Activated naive CD4-positive, alpha-beta T cell treated with Interleukin-2 at 50 U/mL for 16 hours (primary cell): ENCODE measurements at regions not wholly inside any gene's neighbourhood (a gene's known extent, or its start where the extent isn't known, plus 50 kb on each side); places are given as distances from the start of the nearest gene placed in this dataset.
A peak's percentile ranks its signal among the peaks of the same experiment; 100 is the strongest.
"Not testable (repeated sequence)": the region's sequence is repeated elsewhere in the genome, so short reads cannot be mapped to it uniquely, and the experiment has no call there.

Source experiments
- DNase-seq: peaks from one replicate; pipeline ENCODE4 v3.0.0-alpha.2; 2020

- no peak for DNase-seq
These were observed 50.1 kb upstream of the LTA4H start for GRCh38 chr12:96085475-96085874.

GRCh38 chr12:96086190-96086589 is 50.8 kb upstream of the LTA4H start:
- DNase-seq: not testable (repeated sequence)

- no peak for DNase-seq
These were observed 56.4 kb upstream of the LTA4H start for GRCh38 chr12:96091833-96092232.

GRCh38 chr12:96093543-96094196 is 58.3 kb upstream of the LTA4H start:
- no peak for DNase-seq

GRCh38 chr12:96094201-96094600 is 58.8 kb upstream of the LTA4H start:
- no peak for DNase-seq

- no peak for DNase-seq
These were observed 63.2 kb upstream of the LTA4H start for GRCh38 chr12:96098631-96099030.

- DNase-seq: no peak
These were observed 64.0 kb upstream of the LTA4H start for GRCh38 chr12:96099421-96099820.

GRCh38 chr12:96099986-96100385 is 64.6 kb upstream of the LTA4H start:
- DNase-seq: no peak

GRCh38 chr12:96101806-96102205 is 66.4 kb upstream of the LTA4H start:
- DNase-seq: no peak

- DNase-seq: no peak
These were observed 67.8 kb upstream of the LTA4H start for GRCh38 chr12:96103067-96103644.

GRCh38 chr12:96104566-96104965 is 69.2 kb upstream of the LTA4H start:
- DNase-seq: no peak

- no peak for DNase-seq
These were observed 70.8 kb upstream of the LTA4H start for GRCh38 chr12:96106137-96106536.

GRCh38 chr12:96107236-96107635 is 71.8 kb upstream of the LTA4H start:
- no peak for DNase-seq

GRCh38 chr12:96108321-96108720 is 72.9 kb upstream of the LTA4H start:
- peak; percentile 20 for DNase-seq

- not testable (repeated sequence) for DNase-seq
These were observed 73.6 kb upstream of the LTA4H start for GRCh38 chr12:96108941-96109340.

- DNase-seq: no peak
These were observed 77.3 kb upstream of the LTA4H start for GRCh38 chr12:96112733-96113132.

GRCh38 chr12:96117460-96117859 is 76.7 kb upstream of the ELK3 start:
- no peak for DNase-seq

GRCh38 chr12:96120359-96121100 is 73.6 kb upstream of the ELK3 start:
- no peak for DNase-seq

- no peak for DNase-seq
These were observed 72.9 kb upstream of the ELK3 start for GRCh38 chr12:96121271-96121711.

- not testable (repeated sequence) for DNase-seq
These were observed 65.9 kb upstream of the ELK3 start for GRCh38 chr12:96128292-96128691.

GRCh38 chr12:96130396-96131059 is 63.6 kb upstream of the ELK3 start:
- DNase-seq: no peak

- DNase-seq: no peak
These were observed 62.9 kb upstream of the ELK3 start for GRCh38 chr12:96131230-96131788.

GRCh38 chr12:96132819-96133218 is 61.4 kb upstream of the ELK3 start:
- peak; percentile 11 for DNase-seq
